ENCODE measurements at regions not wholly inside any gene's neighbourhood (a gene's known extent, or its start where the extent isn't known, plus 50 kb on each side); places are given as distances from the start of the nearest gene placed in this dataset.
A peak's percentile ranks its signal among the peaks of the same experiment; 100 is the strongest.

DNA sequence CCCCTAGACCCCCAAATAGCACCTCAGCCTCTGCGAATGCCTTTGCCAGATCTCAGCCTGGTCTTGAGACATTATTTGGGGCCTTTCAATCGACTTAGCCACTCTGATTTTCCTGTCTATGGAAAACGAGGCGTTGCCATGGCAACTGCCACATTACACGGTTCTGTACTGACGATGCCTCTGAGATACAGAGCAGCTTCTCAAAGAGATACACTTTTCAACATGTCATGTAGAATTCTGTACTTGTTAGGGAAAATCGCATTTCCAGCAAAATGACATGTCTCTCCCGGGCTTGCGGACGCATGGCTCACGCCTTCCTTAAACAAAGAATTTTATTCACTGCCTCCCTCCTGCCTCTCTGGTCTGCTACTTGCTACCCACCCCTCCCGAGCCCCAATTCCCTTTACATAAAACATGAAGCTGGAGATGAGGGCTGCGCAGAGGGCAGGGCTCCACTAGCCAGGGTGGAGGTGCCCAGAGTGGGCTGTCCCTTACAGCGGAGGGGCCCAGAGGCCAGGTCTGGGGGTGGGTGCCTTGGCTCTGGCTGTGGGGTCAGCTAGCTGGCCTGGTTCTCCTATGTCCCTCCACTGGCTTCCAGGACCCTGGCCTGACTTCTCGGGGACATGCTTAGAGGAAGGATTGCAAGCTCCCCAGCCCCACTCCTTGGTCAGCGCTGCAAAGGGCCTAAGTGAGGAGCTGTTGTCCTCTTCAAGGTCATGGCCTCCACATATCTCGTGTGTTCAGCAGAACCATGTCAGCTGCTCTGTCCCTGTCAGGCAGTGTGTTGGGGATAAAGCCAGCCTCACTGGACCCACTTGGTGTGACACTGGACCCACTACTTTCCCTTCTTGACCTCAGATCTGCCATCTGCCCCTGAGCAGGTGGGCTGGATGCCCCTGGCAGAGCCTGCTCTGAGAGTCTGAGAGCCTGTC lies 342.5 kb downstream of the RPS24 start:
- H3K9ac ChIP-seq (ENCODE audit: low read depth, low read length) = no peak overlapping the region
- no peaks in the 10 kb centered on the region for H3K27me3 ChIP-seq (ENCODE audit: control insufficient read depth, insufficient read depth, low read length)
- H3K4me3 ChIP-seq (ENCODE audit: low read depth, low read length) = no peak overlapping the region
- no peaks in the 10 kb centered on the region for H3K36me3 ChIP-seq (ENCODE audit: control insufficient read depth, insufficient read depth, low read length)
- H3K4me1 ChIP-seq (ENCODE audit: control insufficient read depth, insufficient read depth, low read length) = no peaks in the 10 kb centered on the region
- H3K9me3 ChIP-seq (ENCODE audit: control insufficient read depth, insufficient read depth, low read length) = no peaks in the 10 kb centered on the region

DNA sequence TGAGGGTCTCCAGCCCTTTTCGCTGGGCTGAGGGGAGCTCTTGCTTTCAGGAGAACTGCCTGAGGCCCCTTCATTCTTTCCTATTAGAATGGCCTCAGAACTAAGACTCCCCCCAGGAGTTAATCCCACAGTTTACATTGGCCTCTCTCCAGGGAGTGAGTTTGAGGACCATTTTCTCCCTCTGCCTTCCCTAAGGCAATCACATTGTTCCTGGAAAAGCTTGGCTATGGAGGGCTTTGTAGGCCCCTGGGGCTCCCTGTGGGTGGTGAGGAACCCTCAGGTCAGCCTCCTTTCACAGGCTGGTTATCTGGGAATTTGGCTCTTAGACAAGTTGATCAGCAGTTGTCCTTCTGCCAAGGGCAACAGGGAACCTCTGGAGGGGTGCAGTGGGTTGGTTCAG lies 343.7 kb downstream of the RPS24 start:
- Histone ChIP-seq H3K9me3 (ENCODE audit: control insufficient read depth, insufficient read depth, low read length) (no peaks in the 10 kb centered on the region), H3K4me3 (ENCODE audit: low read depth, low read length) (no peak overlapping the region), H3K9ac (ENCODE audit: low read depth, low read length) (no peak overlapping the region), H3K4me1 (ENCODE audit: control insufficient read depth, insufficient read depth, low read length) (no peaks in the 10 kb centered on the region), H3K27me3 (ENCODE audit: control insufficient read depth, insufficient read depth, low read length) (no peaks in the 10 kb centered on the region), H3K36me3 (ENCODE audit: control insufficient read depth, insufficient read depth, low read length) (no peaks in the 10 kb centered on the region)

DNA sequence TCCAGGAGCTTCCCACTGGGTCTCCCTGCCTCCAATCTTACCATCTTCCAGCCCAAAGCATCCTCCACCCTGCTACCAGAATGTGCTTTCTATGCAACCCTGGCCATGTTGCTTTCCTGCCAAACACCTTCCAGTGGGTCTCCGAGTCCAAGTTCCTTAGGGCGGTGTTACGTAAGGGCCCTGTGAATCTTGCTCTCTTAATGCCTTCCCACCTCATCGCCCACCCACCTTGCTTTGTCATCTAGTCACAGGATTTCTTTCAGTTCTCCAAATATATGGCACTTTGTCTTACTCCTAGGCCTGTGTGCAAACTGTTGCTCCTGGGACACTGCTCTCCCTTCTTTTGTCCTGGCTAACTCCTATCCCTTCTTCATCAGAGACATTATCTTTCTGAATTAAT lies 344.5 kb downstream of the RPS24 start:
- H3K4me3 ChIP-seq (ENCODE audit: low read depth, low read length) = no peak overlapping the region
- no peaks in the 10 kb centered on the region for H3K36me3 ChIP-seq (ENCODE audit: control insufficient read depth, insufficient read depth, low read length)
- H3K27me3 ChIP-seq (ENCODE audit: control insufficient read depth, insufficient read depth, low read length) = no peaks in the 10 kb centered on the region
- peak overlapping the region; percentile 12 for H3K9ac ChIP-seq (ENCODE audit: low read depth, low read length)
- no peaks in the 10 kb centered on the region for H3K4me1 ChIP-seq (ENCODE audit: control insufficient read depth, insufficient read depth, low read length)
- H3K9me3 ChIP-seq (ENCODE audit: control insufficient read depth, insufficient read depth, low read length) = no peaks in the 10 kb centered on the region

DNA sequence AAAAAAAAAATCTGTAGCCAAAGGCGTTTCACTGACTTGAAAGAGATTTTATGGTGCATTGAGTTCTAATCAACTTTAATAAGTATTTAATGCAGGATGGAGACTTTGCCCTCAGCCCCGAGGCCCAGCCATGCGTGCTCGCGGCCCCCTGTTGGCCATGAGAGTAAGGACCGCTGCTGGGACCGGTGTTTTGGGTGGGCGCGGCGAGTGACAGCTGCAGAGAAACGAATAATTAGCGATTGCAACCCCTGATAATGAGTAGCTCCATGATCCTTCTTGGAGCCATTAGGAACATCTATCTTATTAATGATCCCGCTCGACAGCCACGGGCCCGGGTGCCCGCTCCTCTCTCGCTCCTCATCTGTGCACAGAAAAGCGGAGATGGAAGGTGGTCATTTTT lies 347.4 kb downstream of the RPS24 start:
- Histone ChIP-seq H3K4me3 (ENCODE audit: low read depth, low read length) (no peak overlapping the region), H3K4me1 (ENCODE audit: control insufficient read depth, insufficient read depth, low read length) (no peaks in the 10 kb centered on the region), H3K9me3 (ENCODE audit: control insufficient read depth, insufficient read depth, low read length) (no peaks in the 10 kb centered on the region), H3K36me3 (ENCODE audit: control insufficient read depth, insufficient read depth, low read length) (no peaks in the 10 kb centered on the region), H3K27me3 (ENCODE audit: control insufficient read depth, insufficient read depth, low read length) (no peaks in the 10 kb centered on the region), H3K9ac (ENCODE audit: low read depth, low read length) (no peak overlapping the region)

DNA sequence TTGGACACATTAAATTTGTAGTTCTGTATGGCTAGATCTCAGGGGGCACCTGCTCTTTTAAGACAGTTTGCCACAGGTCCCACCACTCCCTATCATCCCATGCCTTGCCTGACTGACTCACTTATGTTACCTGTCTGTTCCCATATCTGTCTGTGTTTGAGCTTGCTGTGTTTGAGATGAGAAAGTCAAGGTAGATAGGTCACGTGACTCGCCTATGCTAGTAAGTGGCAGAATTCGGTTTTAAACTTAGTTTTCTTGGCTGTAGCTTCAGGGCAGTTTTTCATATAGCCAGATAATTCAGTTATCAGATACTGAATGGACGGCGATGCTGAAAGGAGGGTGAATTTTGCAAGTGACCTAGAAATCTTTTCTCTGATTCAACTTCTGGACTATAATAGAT lies 348.4 kb downstream of the RPS24 start:
- Histone ChIP-seq H3K4me1 (ENCODE audit: control insufficient read depth, insufficient read depth, low read length) (no peaks in the 10 kb centered on the region), H3K27me3 (ENCODE audit: control insufficient read depth, insufficient read depth, low read length) (no peaks in the 10 kb centered on the region), H3K9me3 (ENCODE audit: control insufficient read depth, insufficient read depth, low read length) (no peaks in the 10 kb centered on the region), H3K36me3 (ENCODE audit: control insufficient read depth, insufficient read depth, low read length) (no peaks in the 10 kb centered on the region), H3K9ac (ENCODE audit: low read depth, low read length) (no peak overlapping the region), H3K4me3 (ENCODE audit: low read depth, low read length) (no peak overlapping the region)

DNA sequence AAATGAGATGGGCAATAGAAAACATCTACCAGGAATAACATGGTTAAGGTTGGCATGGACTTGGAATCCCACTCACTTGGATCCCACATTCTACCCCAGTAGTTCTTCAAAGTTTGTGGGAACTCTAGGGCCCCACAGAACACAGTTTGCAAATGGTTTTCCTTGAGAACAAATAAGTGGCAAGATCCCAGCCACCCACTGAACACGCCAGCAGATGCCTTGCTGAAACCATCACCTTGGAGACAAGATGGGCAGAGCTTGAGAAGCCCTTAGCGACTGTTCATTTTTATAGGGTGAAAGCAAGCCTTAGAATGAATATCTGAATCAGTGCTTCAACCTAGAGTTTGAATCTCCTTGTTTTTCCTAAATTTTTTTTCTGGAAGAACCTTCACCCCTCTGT lies 349.1 kb downstream of the RPS24 start:
- no peaks in the 10 kb centered on the region for H3K4me1 ChIP-seq (ENCODE audit: control insufficient read depth, insufficient read depth, low read length)
- H3K4me3 ChIP-seq (ENCODE audit: low read depth, low read length) = no peak overlapping the region
- no peaks in the 10 kb centered on the region for H3K36me3 ChIP-seq (ENCODE audit: control insufficient read depth, insufficient read depth, low read length)
- no peaks in the 10 kb centered on the region for H3K27me3 ChIP-seq (ENCODE audit: control insufficient read depth, insufficient read depth, low read length)
- no peaks in the 10 kb centered on the region for H3K9me3 ChIP-seq (ENCODE audit: control insufficient read depth, insufficient read depth, low read length)
- no peak overlapping the region for H3K9ac ChIP-seq (ENCODE audit: low read depth, low read length)

DNA sequence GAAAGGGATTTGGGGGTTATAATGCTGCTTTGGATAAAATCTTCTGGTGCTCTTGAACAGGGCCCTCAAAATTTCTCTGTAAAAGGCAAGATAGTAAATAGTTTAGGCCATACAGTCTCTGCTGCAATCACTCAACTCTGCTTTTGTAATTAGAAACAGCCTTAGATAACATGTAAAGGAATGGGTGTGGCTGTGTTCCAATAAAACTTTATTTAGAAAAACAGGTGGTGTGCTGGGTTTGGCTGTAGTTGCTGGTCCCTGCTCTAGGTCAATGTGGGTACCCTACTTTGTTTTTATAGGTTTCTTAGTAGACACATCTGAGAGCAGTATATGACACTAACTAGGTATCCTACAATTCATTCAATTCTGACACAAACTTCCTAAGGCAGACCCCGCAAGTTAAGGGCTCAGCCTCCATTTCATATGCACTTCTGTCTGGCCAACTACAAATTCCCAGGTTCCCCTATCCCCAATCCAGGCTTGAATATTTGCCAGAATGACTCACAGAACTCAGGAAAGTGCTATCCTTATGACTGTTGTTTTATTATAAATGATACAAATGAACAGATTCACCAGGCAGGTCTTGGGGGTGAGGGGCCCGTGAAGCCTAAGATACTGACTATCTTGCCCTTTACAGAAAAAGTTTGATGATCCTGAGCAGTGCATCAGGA lies 349.9 kb downstream of the RPS24 start:
- Histone ChIP-seq H3K9ac (ENCODE audit: low read depth, low read length) (no peak overlapping the region), H3K9me3 (ENCODE audit: control insufficient read depth, insufficient read depth, low read length) (no peaks in the 10 kb centered on the region), H3K4me1 (ENCODE audit: control insufficient read depth, insufficient read depth, low read length) (no peaks in the 10 kb centered on the region), H3K27me3 (ENCODE audit: control insufficient read depth, insufficient read depth, low read length) (no peaks in the 10 kb centered on the region), H3K4me3 (ENCODE audit: low read depth, low read length) (no peak overlapping the region), H3K36me3 (ENCODE audit: control insufficient read depth, insufficient read depth, low read length) (no peaks in the 10 kb centered on the region)

DNA sequence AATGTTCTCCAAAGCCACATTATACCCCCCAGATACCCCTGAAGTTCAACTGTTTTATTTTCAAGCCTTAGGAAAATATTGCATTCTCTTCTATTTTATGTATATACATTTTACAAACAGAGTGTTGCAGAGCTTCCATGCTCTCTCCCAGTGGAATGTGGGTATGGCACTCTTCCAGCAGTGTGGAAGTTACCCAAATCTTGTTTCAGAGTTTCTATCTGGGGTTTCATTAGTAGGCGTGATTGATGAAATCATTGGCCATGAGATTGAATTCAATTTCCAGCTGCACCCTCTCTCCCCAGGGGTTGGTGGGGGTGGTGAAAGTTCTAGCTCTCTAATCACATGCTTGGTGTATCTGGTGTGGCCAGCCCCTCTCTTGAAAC lies 350.4 kb downstream of the RPS24 start:
- no peak overlapping the region for H3K4me3 ChIP-seq (ENCODE audit: low read depth, low read length)

DNA sequence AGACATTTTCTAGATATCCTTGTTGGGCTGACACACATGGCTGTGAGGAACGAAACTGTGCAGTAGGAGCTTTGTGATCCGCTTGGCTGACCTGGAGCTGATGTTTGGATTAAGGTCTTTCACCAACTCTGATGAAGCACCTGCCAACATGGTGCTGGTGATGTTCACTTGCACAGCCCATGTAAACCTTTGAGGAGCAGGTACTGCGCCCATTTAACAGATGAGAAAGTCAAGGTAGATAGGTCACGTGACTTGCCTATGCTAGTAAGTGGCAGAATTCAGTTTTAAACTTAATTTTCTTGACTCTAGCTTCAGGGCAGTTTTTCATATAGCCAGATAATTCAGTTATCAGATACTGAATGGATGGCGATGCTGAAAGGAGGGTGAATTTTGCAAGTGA lies 351.9 kb downstream of the RPS24 start:
- no peaks in the 10 kb centered on the region for H3K27me3 ChIP-seq (ENCODE audit: control insufficient read depth, insufficient read depth, low read length)
- H3K9ac ChIP-seq (ENCODE audit: low read depth, low read length) = no peak overlapping the region
- H3K4me3 ChIP-seq (ENCODE audit: low read depth, low read length) = no peak overlapping the region
- H3K9me3 ChIP-seq (ENCODE audit: control insufficient read depth, insufficient read depth, low read length) = no peaks in the 10 kb centered on the region
- no peaks in the 10 kb centered on the region for H3K4me1 ChIP-seq (ENCODE audit: control insufficient read depth, insufficient read depth, low read length)
- no peaks in the 10 kb centered on the region for H3K36me3 ChIP-seq (ENCODE audit: control insufficient read depth, insufficient read depth, low read length)

More for the DNA sequence above, 350.4 kb downstream of the RPS24 start:
- no peaks in the 10 kb centered on the region for H3K9me3 ChIP-seq (ENCODE audit: control insufficient read depth, insufficient read depth, low read length)
- no peaks in the 10 kb centered on the region for H3K36me3 ChIP-seq (ENCODE audit: control insufficient read depth, insufficient read depth, low read length)
- no peak overlapping the region for H3K9ac ChIP-seq (ENCODE audit: low read depth, low read length)
- H3K4me1 ChIP-seq (ENCODE audit: control insufficient read depth, insufficient read depth, low read length) = no peaks in the 10 kb centered on the region
- no peaks in the 10 kb centered on the region for H3K27me3 ChIP-seq (ENCODE audit: control insufficient read depth, insufficient read depth, low read length)

DNA sequence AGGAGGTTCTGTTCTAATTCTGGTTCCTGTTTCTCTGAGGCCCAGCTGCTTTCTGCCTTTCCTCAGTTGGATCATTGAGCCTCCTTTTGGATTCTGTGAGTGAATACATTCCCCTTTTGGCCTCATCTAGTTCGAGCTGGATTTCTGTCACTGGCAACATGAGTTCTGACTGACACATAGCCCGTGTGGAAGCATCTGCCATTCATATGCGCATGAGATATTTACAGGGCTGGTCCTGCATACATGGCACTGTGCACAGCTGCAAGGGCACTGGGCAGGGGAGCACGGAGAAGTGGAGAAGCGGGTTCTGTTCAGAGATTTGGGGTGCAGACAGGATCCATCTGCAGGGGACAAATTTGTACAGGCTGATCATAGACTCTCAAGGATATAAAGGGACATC lies 352.8 kb downstream of the RPS24 start:
- H3K9me3 ChIP-seq (ENCODE audit: control insufficient read depth, insufficient read depth, low read length) = no peaks in the 10 kb centered on the region
- H3K36me3 ChIP-seq (ENCODE audit: control insufficient read depth, insufficient read depth, low read length) = no peaks in the 10 kb centered on the region
- H3K4me3 ChIP-seq (ENCODE audit: low read depth, low read length) = no peak overlapping the region
- no peak overlapping the region for H3K9ac ChIP-seq (ENCODE audit: low read depth, low read length)
- no peaks in the 10 kb centered on the region for H3K4me1 ChIP-seq (ENCODE audit: control insufficient read depth, insufficient read depth, low read length)
- H3K27me3 ChIP-seq (ENCODE audit: control insufficient read depth, insufficient read depth, low read length) = no peaks in the 10 kb centered on the region

DNA sequence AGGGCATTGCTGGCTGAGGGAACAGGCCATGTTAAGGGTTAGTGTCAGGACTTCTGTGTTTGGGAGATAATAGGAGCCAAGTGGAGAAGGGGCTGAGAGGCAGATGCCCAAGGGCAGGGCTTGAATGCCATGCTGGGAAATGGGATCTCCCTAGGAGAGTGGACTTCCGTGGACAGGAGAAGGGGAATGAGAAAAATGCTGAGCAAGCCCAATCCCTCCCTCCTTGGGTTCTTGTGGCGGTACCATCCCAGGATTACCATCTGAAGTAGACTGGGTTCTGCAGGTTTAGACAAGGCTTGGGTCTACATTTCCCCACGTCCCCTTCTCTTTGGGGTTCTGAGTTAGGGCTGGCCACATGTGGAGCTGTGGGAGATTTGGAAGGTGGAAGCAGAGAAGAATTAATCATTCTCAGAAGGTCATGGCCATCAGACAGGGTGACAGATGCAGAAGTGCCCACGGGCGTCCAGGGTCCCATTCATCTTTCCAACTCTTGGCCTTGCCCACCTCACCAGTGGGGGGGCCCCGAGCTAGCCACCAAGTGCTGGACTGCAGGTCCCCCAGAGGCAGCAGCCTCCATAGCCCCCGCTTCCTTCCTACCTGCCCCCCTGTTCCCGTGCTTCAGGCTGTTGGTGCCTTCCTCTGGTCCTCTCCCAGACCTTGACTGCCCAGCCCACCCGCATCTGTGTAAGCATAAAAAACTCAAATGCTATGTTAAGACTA lies 354.8 kb downstream of the RPS24 start:
- Histone ChIP-seq H3K4me1 (ENCODE audit: control insufficient read depth, insufficient read depth, low read length) (no peaks in the 10 kb centered on the region), H3K4me3 (ENCODE audit: low read depth, low read length) (no peak overlapping the region), H3K36me3 (ENCODE audit: control insufficient read depth, insufficient read depth, low read length) (no peaks in the 10 kb centered on the region), H3K9ac (ENCODE audit: low read depth, low read length) (no peak overlapping the region), H3K27me3 (ENCODE audit: control insufficient read depth, insufficient read depth, low read length) (no peaks in the 10 kb centered on the region), H3K9me3 (ENCODE audit: control insufficient read depth, insufficient read depth, low read length) (no peaks in the 10 kb centered on the region)
